ENCODE measurements at regions not wholly inside any gene's neighbourhood (a gene's known extent, or its start where the extent isn't known, plus 50 kb on each side); places are given as distances from the start of the nearest gene placed in this dataset.
"Not testable (repeated sequence)": the region's sequence is repeated elsewhere in the genome, so short reads cannot be mapped to it uniquely, and the experiment has no call there.

DNA sequence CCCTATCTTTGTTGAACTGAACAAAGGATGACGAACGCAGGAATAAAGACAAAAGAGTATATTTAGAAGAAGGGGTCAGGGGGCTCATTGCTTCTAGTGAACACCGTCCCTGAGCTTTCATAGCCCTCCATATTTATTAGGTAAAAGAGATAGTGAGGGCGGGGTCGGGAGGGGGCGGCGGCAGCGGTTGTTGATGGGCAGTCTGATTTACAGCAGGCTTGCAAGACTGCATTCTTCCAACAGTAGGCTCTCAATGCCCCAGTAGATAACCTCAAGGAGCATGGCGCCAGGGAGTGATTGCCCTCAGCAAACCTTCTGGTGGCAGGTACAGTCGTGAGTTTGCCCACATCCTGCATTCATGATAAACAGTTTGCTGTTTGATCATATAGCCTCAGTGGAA, 563.3 kb upstream of the SYNCRIP start:
- DNase-seq = no peak

DNA sequence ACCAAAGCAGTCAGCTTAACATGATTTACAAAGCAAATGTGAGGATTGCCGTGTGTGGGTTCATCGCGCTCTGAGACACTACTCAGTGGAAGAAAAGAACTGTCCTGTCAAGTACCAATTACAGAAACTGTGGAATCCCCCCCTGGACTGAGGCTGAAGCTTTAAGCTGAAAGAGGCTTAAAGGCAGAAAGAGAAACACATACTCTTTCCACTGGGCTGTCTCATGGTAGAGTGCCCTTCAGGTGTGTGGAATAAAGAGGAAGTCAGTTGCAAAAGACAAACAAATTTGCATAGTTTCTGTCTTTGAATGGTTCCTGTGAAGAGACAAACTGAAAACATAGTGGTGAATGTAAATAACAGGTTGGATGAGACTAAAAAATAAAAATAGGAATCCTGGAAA, 560.4 kb upstream of the SYNCRIP start:
- DNase-seq = no peak

DNA sequence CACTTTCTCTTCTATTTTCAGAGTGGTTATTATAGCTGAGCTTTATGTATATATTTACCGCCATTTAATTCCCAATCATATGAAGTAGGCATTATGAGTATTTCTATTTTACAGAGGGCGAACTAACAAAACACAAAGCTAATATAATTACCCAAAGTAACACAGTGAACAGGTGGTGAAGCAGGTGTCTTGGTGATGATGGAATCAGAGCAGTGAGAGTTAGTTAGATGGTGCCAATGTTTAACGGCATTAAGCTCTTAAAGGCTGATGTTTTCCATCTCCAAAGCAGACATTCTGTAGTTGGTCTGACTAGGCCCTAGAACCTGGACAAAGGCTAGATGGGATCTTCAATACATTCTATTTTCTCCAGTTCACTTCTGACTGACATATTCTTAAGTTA, 551.1 kb upstream of the SYNCRIP start:
- DNase-seq = no peak

DNA sequence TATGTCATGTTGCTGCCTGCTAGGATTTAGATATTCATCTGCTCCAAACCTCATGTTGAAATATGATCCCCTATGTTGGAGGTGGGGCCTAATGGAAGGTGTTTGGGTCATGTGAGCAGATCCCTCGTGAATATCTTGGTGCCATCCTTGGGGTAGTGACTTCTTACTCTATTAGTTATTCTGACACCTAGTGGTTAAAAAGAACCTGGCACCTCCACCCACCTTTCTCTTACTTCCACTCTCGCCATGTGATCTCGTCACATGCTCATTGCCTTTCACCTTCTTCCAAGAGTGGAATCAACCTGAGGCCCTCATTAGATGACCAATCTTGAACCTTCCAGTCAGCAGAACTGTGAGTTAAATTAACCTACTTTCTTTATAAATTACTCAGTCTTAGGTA, 549.4 kb upstream of the SYNCRIP start:
- peak in 1 of 3 donors; percentile 0 for DNase-seq

DNA sequence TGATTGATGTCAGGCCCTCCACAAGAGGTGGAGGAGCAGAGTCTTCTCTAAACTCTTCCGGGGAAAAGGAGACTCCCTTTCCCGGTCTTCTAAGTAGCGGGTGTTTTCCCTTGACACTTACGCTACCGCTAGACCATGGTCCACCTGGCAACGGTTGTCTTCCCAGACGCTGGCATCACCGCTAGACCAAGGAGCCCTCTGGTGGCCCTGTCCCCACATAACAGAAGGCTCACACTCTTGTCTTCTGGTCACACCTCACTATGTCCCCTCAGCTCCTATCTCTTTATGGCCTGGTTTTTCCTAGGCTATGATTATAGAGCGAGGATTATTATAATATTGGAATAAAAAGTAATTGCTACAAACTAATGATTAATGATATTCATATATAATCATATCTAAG, 532.5 kb upstream of the SYNCRIP start:
- not testable (repeated sequence) for DNase-seq

DNA sequence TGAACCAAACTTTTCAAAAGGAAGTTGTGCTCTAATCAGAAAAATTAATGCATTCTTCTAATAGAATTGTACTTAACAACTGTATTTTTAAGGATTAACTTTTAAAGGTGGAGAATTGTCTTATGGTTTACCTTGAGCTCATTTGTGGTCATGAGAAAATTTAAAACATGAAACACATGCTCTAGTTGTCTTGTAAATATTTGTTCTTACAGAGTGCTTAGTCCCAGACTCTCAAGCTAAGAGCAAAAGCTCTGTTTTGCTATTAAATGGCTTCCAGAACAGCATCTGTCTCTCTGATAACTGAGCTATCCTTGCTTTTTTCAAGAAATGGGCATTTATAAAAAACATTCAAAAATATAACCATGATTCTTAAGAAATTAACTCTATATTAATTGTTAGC, 512.2 kb upstream of the SYNCRIP start:
- DNase-seq = no peak

DNA sequence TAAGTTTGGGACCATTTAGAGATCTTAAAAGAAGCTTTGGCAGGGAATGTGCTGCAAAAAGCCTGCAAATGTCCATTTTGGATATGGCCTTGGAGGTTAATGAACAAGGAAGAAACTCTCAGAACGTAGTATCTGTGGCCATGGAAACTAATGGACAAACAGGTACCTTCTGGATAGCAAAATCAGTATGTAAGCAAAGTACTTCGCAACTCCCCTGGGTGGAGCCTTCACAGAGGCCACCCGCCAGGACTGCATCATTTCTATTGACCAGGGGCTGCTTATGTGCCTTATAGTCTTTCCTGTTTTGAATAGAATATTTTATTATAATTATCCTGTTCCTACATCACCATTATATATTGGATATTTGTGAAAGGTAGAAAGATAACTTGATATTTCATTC, 510.8 kb upstream of the SYNCRIP start:
- DNase-seq = no peak

DNA sequence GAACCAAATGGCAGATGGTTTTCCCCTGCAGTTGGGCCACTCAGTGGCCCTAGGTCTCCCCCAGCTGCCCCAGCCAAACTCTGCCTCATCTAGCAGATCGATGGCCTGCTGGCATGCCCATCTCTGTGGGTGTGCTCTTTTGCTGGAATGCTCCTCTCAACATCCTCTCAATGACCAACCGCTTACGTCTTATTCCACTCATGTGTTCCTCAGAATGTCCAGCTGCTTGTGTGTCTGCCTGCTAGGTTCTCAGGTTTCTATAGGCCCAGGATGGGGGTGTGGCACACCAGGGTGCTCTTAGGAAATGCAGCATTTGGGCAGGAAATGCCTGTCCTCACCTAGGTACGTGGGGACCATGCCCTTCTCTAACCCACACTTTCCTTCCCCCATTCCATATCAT, 509.9 kb upstream of the SYNCRIP start:
- DNase-seq = no peak

DNA sequence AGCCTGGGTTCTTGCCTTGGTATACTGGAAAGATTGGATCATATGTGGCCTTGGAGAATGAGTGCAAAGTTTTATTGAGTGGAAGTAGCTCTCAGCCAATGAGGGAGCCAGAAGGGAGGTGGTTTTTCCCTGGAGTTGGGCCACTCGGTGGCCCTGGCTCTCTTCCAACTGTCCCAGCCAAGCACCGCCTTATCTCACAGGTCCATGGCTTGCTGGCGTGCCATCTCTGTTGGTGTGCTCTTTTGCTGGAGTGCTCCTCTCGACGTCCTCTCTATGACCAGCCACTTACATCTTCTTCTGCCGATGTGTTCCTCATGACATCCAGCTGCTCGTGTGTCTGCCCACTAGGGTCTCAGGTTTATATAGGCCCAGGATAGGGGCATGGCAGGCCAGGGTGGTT, 505.9 kb upstream of the SYNCRIP start:
- DNase-seq = no peak

DNA sequence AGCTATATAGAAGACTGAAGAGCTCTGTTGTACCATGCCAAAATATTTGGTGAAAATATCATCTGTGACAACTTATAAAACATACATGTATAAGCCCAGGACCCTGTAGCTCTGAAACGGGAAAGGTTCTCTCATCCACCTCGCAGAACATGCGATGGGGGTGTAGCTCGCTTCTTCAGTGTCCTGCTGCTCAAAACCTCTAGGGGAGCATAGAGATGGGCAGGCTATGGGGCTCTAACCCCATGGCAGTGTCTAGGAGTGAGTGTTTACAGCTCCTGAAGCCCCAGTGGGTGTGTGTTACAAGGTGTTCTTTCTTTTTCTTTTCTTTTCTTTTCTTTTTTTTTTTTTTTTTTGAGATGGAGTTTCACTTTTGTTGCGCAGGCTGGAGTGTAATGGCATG, 505.2 kb upstream of the SYNCRIP start:
- no peak for DNase-seq

DNA sequence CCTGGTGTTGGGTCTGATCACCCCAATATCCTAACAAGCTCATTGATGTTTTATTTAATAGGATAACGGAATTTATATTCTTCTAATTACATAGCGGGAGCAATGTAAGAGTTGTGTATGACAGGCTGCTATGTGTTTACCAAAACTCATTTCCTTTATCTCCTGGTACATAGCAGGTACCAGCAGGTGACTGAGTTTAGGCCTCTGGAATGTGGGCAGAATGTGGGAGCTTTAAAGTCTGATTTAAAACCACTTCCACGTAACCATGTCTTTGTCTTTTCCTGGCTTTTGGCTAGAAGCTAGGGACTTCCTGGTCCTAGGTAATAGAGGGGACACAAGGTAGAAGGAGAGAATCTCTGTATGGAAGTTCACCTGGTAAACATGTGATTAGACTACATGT, 504.6 kb upstream of the SYNCRIP start:
- no peak for DNase-seq

DNA sequence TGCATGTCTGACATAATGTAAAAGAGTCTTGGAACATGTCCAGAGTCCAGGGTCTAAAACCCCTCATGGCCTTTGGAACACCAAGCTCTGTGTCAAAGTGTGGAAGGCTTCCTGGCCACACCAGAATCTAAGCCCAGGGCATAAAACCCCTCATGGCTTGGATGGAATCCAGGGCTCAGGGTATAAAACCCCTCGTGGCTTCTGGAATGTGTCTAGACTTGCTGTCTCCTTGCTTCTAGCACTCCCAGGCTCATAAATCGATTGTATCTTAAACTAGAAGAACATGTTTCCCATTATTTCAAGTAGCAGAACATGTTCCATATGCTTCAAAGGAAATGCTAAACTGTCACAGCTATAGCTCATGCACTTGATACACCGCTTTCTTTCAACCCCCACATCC, 504.1 kb upstream of the SYNCRIP start:
- not testable (repeated sequence) for DNase-seq

DNA sequence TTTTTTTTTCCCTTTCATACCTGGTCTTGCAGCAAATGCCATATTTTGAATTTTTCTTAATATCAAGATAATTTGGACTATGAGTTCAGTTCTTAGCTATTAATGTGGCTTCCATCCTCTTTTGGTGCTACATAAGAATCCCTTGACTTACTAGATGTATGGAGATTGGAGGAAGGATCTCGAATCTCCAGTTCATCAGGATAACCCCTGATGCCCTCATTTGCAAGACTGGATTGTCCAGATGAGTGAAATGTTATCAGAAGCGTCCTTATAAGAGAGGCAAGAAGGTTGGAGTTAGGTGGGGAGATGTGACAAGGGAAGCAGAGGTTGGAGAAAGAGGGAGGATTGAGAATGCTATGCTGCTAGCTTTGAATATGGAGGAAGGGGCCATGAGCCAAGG, 499.6 kb upstream of the SYNCRIP start:
- no peak for DNase-seq

DNA sequence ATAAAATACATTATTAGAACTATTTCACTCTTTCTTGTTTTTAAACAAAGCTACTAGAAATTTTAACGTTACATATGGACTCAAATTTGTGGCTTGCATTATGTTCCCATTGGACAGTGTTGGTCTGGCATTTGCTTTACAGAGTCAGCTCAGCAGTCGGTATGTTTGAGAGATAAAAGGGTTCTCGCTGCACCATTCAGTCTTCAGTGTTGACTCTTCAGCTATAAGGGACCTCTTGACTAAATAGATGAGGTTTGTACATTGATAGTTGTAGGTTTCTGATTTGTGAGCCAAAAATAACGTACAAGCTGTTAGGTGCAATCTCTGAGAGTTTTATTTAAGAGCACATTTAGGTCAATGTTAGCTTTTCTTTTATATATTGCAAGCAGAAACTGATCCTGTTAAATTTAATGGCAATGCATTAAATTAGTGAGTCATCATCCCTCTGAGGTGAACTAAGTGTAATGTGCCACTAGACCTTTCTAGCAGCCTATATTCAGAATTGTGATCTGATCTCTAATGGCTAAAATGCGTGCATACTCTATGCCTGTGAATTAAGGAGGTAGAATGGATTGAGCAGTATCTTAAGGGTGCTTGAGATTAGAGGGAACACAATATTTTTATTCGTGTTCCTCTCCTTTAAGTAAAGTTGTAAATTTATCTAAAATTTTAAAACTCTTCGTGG, 485.6 kb upstream of the SYNCRIP start:
- no peak for DNase-seq

DNA sequence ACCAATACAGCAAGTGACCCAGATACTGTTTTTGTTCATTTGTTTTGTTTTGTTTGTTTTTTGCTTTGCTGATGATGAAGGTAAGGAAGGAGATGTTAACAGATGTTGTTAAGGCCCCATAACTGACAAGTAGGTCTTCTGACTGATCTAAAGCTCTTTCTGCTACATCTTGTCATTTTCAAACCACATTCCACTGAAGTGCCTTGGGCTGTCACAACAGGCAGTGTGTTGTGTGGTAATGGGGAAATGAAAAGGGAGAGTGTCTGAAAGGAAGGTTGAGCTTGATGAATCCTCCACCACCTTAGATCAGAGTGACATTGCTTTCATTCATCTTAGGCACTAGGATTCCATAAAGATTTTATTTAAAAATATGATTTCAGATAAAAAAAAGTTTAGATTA, 479.4 kb upstream of the SYNCRIP start:
- no peak for DNase-seq

DNA sequence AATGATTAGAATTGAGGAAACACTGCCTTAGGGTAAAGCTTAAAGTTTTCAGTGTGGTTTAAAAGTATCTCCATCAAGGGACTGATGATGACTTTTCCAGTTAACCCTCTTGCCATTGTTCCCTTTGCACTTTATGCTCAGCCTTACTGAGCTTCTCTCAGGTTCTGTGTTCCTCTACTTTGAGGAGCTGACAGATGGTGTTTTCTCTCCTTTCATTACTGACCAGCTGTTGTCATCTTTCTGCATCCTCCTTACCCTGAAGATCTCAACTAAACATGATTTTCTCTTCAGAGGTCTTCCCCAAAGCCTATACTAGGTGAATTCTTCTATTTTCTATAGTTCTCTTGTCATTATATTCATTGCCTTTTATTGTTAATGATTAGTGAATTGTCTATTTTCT, 475.6 kb upstream of the SYNCRIP start:
- no peak for DNase-seq

DNA sequence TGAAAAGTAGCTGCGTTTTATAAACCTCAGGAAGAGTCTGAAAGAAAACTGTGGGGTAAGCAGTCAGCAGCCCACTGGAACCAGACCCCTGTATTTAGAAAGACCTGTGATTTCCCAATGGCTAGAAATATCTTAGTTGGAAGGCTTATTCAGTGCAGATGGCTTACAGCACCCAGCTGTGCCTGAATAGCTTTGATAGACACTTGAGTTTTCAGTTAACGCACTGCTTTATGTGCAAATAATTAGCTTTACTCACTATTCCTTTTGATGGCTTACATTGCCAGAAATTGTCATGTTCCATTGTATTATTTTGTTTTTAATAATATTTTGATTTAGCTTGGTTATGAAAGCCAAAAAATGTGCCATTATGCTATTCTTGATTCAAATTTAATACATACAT, 465.3 kb upstream of the SYNCRIP start:
- DNase-seq = no peak

DNA sequence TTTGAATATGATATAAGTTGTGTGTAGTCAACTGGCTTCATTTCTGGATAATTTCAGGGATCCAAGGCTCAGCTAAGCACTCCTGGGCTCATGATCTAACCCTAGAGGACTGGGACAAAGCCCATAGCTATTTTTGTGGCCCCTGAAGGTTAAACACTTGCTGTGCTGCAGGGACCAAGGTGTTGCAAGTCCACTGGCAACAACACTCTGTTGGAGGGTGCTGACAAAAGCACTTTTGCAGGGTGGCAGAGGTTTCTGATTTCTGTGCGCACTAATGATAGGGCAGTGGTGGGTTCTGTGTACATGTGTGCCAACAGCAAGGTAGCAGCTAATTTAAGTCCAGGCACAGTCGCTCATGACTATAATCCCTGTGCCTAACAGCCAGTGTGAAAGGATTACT, 445.3 kb upstream of the SYNCRIP start:
- no peak for DNase-seq

DNA sequence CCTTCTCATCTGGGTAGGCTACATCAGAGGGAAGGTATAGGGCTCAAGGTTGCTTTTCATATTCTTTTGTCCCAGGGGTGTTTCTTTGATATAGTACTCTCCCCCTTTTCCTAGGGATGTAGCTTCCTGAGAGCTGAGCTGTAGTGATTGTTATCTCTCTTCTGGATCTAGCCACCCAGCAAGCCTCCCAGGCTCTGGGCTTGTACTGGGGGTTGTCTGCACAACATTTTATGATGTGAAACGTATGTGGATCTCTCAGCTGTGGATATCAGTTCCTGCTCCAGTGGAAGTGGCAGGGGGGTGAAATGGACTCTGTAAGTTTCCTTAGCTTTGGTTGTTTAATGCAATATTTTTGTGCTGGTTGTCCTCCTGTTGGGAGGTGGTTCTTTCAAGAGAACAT, 437.3 kb upstream of the SYNCRIP start:
- DNase-seq = no peak

DNA sequence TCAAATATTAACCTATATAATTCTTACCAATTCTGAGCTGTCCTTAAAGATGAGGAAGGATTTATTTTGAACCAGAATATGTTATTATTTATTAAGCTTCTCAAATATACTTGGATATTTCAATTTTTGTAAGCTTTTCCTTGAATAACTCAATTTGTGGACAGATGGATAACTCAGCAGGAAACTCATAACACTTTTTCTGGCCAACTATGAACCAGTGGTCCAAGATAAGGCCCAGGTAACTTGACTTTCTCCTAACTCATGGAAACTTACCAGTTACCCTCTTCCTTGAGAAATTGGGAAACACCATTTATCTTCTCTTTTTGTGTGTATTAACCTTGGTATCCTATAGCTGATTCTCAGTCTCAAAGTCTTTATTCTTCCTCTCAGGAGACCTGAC, 427.5 kb upstream of the SYNCRIP start:
- DNase-seq = no peak

DNA sequence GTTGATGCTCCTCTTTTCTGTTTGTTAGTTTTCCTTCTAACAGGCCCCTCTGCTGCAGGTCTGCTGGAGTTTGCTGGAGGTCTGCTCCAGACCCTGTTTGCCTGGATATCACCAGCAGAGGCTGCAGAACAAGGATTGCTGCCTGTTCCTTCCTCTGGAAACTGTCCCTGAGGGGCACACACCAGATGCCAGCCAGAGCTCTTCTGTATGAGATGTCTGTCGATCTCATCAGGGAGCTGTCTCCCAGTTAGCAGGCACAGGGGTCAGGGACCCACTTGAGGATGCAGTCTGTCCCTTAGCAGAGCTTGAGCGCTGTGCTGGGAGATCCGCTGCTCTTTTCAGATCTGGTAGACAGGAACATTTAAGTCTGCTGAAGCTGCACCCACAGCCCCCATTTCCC, 422.3 kb upstream of the SYNCRIP start:
- DNase-seq = not testable (repeated sequence)

DNA sequence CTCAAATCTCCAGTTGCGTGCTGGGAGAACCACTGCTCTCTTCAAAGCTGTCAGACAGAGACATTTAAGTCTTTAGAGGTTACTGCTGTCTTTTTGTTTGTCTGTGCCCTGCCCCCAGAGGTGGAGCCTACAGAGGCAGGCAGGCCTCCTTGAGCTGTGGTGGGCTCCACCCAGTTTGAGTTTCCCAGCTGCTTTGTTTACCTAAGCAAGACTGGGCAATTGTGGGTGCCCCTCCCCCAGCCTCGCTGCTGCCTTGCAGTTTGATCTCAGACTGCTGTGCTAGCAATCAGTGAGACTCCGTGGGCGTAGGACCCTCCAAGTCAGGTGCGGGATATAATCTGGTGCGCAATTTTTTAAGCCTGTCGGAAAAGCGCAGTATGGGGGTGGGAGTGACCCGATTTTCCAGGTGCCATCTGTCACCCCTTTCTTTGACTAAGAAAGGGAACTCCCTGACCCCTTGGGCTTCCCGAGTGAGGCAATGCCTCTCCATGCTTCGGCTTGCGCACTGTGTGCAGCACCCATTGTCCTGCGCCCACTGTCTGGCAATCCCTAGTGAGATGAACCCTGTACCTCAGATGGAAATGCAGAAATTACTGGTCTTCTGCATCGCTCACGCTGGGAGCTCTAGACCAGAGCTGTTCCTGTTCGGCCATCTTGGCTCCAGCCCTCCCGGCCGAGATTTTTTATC, 414.8 kb upstream of the SYNCRIP start:
- not testable (repeated sequence) for DNase-seq

DNA sequence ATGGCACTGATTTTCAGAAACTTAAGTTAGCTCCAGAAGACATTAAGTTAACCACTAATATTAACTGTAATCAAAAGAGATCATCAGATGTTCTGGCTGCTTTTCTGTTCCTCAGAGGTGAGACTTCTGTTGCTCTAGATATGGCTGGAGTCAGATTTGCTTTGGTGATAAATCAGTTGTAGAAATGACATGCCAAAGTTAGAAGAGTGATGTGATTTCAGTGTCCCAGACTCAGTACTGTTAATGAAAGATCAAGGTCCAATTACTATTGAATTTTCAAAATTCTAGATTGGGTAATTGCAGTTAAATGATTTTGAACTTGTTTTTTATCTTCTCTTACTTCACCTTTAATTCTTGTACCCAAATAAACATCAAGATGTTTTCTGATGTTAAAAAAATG, 402.4 kb upstream of the SYNCRIP start:
- DNase-seq = no peak

DNA sequence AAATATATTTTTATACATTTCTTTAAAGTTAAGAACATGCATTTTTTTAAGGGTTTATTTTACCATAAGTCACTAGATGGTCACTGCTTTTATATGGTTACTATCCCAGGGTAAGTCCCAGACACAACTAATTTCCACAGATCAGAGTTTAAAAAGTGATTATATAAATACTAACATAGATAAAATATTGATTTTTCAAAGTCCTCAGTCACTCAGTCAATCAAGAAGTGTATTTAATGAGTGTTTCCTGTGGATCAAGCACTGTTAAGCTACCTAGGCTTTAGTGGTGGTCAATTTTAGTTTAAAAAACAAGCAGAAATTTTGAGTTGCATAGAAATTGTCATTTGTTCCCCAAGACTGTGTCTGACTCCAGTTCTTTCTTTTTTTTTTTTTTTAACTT, 399.5 kb upstream of the SYNCRIP start:
- no peak for DNase-seq

DNA sequence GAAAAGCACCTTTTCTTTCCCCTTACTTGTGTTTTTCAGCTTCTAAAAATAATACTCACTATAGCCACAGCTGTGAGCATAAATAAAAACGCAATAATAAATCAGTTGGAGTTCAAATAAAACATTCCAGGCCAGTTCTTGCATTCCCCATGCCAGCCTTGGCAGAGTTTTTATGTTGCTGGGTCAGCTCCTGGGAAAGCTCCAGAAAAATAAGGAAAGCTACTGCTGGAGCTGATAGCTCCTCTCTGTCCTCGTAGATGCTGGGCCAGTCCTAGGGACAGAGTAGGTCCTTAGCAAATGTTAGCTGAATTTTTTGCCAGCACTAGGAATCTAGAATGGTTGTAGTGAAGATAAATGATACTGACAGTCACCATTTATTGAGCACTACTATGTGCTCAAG, 389.0 kb upstream of the SYNCRIP start:
- no peak for DNase-seq
